MG63 (cell line): ENCODE measurements at regions not wholly inside any gene's neighbourhood (a gene's known extent, or its start where the extent isn't known, plus 50 kb on each side); places are given as distances from the start of the nearest gene placed in this dataset.
"Not testable (repeated sequence)": the region's sequence is repeated elsewhere in the genome, so short reads cannot be mapped to it uniquely, and the experiment has no call there.

Experiments
- DNase-seq: peaks from one replicate; pipeline ENCODE4 v3.0.0-alpha.2; 2020
- H3K27me3 ChIP-seq: fragments of 250-450 bp; sonication (Bioruptor Pico); 2 replicates; pipeline ENCODE4 v1.5.1; 2020; ENCODE audit warnings: mild to moderate bottlenecking, moderate library complexity
- H3K36me3 ChIP-seq: fragments of 250-450 bp; sonication (Bioruptor Pico); 2 replicates; pipeline ENCODE4 v1.5.1; 2020; ENCODE audit warnings: mild to moderate bottlenecking, moderate library complexity
- H3K4me3 ChIP-seq: fragments of 250-450 bp; sonication (Bioruptor Pico); 2 replicates; pipeline ENCODE4 v1.5.1; 2020; ENCODE audit warnings: mild to moderate bottlenecking, moderate library complexity
- H3K9me3 ChIP-seq: fragments of 250-450 bp; sonication (Bioruptor Pico); 2 replicates; pipeline ENCODE4 v1.5.1; 2020; ENCODE audit warnings: mild to moderate bottlenecking, moderate library complexity

GRCh38 chr3:137542049-137542448, 222.1 kb upstream of the SOX14 start:
- no peak for DNase-seq
- H3K4me3 ChIP-seq: no peak overlapping the region
- H3K36me3 ChIP-seq: no peaks in the 10 kb centered on the region
- H3K9me3 ChIP-seq: peaks cover 4% of the 10 kb centered on the region; the same call in 1 of the 2 replicates
- H3K27me3 ChIP-seq: no peaks in the 10 kb centered on the region

DNA sequence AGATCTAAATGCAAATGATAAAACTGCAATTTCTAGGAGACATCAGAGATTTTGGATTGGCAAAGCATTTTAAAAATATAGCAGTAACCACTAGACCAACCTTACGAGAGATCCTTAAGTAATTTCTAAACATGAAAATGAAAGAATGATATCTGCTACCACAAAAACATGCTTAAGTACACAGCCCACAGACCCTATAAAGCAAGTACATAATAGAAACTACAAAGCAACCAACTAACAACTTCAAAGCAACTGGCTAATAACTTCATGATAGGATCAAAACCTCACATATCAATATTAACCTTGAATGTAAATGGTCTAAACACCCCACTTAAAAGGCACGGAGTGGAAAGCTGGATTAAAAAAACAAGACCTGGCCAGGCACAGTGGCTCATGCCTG, 209.9 kb upstream of the SOX14 start:
- no peaks in the 10 kb centered on the region; the same call in 1 of the 2 replicates for H3K9me3 ChIP-seq
- no peak for DNase-seq
- H3K27me3 ChIP-seq: peaks cover 34% of the 10 kb centered on the region
- no peaks in the 10 kb centered on the region for H3K36me3 ChIP-seq
- H3K4me3 ChIP-seq: no peak overlapping the region

- H3K36me3 ChIP-seq: no peaks in the 10 kb centered on the region
- H3K4me3 ChIP-seq: no peak overlapping the region
- no peak for DNase-seq
- peaks cover 7% of the 10 kb centered on the region for H3K27me3 ChIP-seq
- no peaks in the 10 kb centered on the region for H3K9me3 ChIP-seq
These were observed 195.2 kb upstream of the SOX14 start for GRCh38 chr3:137568880-137569279.

- H3K36me3 ChIP-seq: no peaks in the 10 kb centered on the region
- H3K4me3 ChIP-seq: no peak overlapping the region
- no peaks in the 10 kb centered on the region for H3K9me3 ChIP-seq
- DNase-seq: no peak
- H3K27me3 ChIP-seq: peaks cover 9% of the 10 kb centered on the region; the same call in 1 of the 2 replicates
These were observed 191.2 kb upstream of the SOX14 start for GRCh38 chr3:137572931-137573330.

GRCh38 chr3:137582484-137582883, 181.6 kb upstream of the SOX14 start:
- DNase-seq: no peak
- H3K36me3 ChIP-seq: no peaks in the 10 kb centered on the region
- H3K27me3 ChIP-seq: no peaks in the 10 kb centered on the region; the same call in 1 of the 2 replicates
- no peak overlapping the region for H3K4me3 ChIP-seq
- H3K9me3 ChIP-seq: no peaks in the 10 kb centered on the region

DNA sequence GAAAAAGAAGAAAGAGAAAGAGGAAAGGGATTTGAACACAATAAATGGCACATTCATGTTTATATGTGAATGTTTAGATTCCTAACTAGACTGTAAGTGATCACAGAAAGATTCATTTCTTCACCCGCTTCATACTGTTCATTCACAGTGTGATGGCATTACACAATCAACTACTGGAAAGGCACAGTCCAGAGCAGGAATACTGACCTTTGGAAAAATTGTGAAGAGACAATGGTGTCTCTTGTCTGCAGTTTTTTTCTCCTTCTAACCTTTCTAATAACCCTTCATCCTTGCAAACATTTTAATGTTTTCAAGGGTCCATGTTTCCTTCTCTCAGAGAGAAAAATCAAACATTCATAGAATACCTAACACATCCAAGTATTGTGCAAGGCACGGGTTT, 180.9 kb upstream of the SOX14 start:
- DNase-seq: no peak

GRCh38 chr3:137588871-137589270, 175.2 kb upstream of the SOX14 start:
- no peaks in the 10 kb centered on the region for H3K9me3 ChIP-seq
- no peak for DNase-seq
- no peak overlapping the region for H3K4me3 ChIP-seq
- H3K27me3 ChIP-seq: peaks cover 4% of the 10 kb centered on the region
- no peaks in the 10 kb centered on the region for H3K36me3 ChIP-seq

More for the DNA sequence above, 180.9 kb upstream of the SOX14 start:
- Histone ChIP-seq H3K4me3 (no peak overlapping the region), H3K9me3 (no peaks in the 10 kb centered on the region), H3K27me3 (peaks cover 4% of the 10 kb centered on the region), H3K36me3 (no peaks in the 10 kb centered on the region)

- H3K36me3 ChIP-seq, H3K27me3 ChIP-seq, H3K9me3 ChIP-seq, DNase-seq, H3K4me3 ChIP-seq: not testable (repeated sequence)
These were observed 168.7 kb upstream of the SOX14 start for GRCh38 chr3:137595415-137595814.

GRCh38 chr3:137610723-137611122, 153.4 kb upstream of the SOX14 start:
- Histone ChIP-seq H3K4me3 (no peak overlapping the region), H3K9me3 (no peaks in the 10 kb centered on the region), H3K36me3 (no peaks in the 10 kb centered on the region), H3K27me3 (peaks cover 27% of the 10 kb centered on the region)
- DNase-seq: no peak

GRCh38 chr3:137612291-137612690, 151.8 kb upstream of the SOX14 start:
- H3K36me3 ChIP-seq: no peaks in the 10 kb centered on the region
- peaks cover 28% of the 10 kb centered on the region for H3K27me3 ChIP-seq
- H3K4me3 ChIP-seq: no peak overlapping the region
- H3K9me3 ChIP-seq: no peaks in the 10 kb centered on the region
- DNase-seq: no peak

GRCh38 chr3:137615659-137616418, 148.3 kb upstream of the SOX14 start:
- peaks cover 5% of the 10 kb centered on the region; the same call in 1 of the 2 replicates for H3K9me3 ChIP-seq
- H3K4me3 ChIP-seq: no peak overlapping the region
- DNase-seq: no peak
- H3K36me3 ChIP-seq: no peaks in the 10 kb centered on the region
- H3K27me3 ChIP-seq: peaks cover 32% of the 10 kb centered on the region

DNA sequence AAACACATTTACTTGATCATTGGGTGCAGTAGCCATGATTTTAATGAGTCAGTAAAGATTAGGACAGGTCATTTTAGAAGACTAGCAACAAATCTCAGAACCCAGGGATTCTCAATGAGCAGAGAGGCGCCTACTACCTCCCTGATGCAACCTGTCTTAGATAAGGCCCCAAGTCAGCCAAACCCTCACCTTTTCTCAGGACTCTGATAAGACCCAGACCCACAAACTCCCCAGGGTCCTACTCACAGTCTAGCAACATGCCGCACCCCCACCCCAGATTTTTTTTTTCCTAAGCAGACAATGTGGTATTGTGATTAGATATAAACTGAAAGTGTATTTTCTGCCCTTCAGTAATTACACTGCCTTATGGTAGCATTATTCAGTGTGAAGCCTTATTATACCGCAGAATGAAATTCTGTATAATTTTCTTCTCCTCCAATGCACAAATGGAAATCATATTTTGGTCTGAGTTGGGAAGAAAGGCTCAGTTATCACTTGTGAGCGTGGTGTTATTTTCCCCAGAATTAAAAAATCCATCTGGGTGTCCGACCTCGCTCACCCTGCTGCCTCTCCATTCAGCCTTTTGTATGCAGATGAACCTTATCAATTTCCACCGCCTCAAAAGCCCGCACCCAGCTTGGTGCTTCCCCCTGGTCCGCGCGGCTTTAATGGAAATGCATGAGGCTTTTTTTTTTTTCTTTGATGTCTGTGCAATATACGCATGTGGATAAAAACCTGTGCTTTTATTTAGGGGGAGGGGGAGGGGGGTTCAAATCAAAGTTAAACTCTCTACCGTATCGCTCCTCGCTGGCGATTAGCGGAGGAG, 122.0 kb upstream of the SOX14 start:
- Histone ChIP-seq H3K27me3 (peaks cover 9% of the 10 kb centered on the region), H3K36me3 (no peaks in the 10 kb centered on the region), H3K9me3 (no peaks in the 10 kb centered on the region), H3K4me3 (no peak overlapping the region)
- DNase-seq: no peak

DNA sequence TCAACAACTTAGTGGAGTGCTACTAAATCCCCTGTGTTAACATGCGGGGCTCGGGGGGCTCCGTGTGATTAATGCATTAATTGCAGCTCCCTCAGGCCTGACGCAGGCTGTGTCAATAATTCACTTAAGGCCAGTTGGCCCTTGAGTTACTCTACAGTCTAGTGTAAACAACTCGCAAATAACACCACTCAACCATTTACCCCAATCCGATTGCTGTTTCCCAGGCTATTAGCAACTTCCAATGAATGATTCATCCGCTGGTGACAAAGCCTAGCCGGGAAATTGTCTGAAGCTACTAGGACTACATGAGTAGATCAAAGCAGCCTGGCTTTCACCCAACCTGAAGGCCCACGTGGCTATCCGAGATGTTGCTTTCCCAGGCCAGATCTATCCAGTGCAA, 121.3 kb upstream of the SOX14 start:
- Histone ChIP-seq H3K4me3 (no peak overlapping the region), H3K9me3 (no peaks in the 10 kb centered on the region), H3K36me3 (no peaks in the 10 kb centered on the region), H3K27me3 (peaks cover 9% of the 10 kb centered on the region)
- DNase-seq: peak; percentile 45

DNA sequence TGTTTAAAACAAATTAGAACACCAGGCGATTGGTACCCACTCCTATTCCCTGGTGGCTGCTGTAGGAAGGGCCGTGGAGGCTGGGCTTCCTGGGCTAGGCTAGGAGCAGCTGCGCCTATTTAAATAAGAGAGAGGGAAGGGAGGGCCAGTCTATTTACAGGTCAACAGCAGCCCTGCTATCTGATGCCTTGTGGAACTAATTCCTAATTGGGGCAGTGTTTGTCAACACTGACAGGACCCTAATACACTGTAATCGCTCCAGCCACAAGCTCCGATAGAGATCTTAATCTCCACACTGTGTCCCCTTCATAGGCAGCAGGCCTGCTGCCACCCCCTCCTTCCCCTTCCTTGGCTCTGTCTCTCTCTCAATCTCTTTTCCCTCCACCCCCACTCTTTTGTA, 116.9 kb upstream of the SOX14 start:
- Histone ChIP-seq H3K9me3 (no peaks in the 10 kb centered on the region), H3K4me3 (no peak overlapping the region), H3K27me3 (peaks cover 11% of the 10 kb centered on the region), H3K36me3 (no peaks in the 10 kb centered on the region)
- DNase-seq: no peak

DNA sequence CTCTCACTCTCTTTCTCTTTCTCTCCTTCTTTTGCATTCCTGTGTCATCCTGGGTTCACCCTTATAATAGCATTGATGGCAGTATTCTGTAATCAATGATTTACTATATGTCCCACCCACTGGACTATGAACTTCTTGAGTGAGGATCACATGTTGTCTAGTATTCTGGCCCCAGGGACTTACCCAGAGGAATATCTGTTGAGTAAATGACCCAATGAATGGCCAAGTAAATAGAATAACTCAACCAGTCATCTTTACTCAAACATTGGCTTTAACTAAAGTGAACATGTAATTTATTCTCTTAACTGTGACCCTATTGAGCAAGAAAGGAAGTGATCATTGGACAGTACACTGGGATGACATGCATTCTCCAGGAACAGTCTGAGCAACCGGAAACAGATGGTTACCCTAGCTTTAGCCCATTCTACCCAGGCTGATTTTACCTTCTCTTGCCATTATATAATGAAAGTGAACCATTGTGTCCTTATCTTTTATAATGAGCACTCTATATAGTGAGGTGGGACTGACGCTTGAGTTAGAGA, 94.5 kb upstream of the SOX14 start:
- Histone ChIP-seq H3K9me3 (no peaks in the 10 kb centered on the region; the same call in 1 of the 2 replicates), H3K27me3 (no peaks in the 10 kb centered on the region; the same call in 1 of the 2 replicates), H3K4me3 (no peak overlapping the region), H3K36me3 (no peaks in the 10 kb centered on the region)
- DNase-seq: no peak

DNA sequence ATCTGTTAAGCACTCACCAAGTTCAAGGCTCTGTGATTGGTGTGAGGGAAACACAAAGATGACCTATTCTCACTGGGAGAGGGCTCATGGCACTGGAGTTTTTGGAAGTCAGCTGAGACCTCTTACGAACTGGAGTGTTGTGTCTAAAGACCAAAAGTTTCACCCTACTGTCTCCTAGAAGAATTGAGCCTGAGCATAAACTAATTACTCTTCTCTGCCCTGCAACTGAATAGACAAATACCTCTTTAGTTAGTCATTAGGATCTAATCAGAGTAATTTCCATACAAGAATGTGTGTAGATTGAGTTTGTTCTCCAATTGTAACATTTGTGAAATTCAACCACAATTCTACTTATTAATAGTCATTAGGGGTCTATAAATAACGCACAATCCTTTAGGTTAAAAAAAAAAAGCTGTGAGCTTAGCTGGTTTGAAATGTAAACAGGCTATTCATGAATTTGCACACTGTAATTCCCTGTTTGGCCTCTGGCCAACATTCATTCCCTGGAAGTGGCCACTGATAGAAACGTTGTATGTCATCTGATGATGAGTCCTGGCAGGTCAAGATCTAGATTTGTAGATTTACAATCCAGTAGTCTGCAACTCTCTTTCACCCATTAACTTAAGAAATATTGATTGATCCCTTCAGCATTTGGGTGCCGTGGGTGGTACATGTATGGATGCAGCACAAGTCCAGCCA, 76.8 kb upstream of the SOX14 start:
- no peak for DNase-seq
- no peaks in the 10 kb centered on the region for H3K36me3 ChIP-seq

More for the DNA sequence above, 76.8 kb upstream of the SOX14 start:
- Histone ChIP-seq H3K4me3 (no peak overlapping the region), H3K27me3 (no peaks in the 10 kb centered on the region; the same call in 1 of the 2 replicates), H3K9me3 (no peaks in the 10 kb centered on the region)
